Thyroid gland (tissue), 4 donors: ENCODE measurements at regions not wholly inside any gene's neighbourhood (a gene's known extent, or its start where the extent isn't known, plus 50 kb on each side); places are given as distances from the start of the nearest gene placed in this dataset.
A peak's percentile ranks its signal among the peaks of the same experiment; 100 is the strongest.

Source experiments
- DNase-seq, 2 donors: peaks; one replicate each; pipeline ENCODE4 v3.0.0-alpha.2; 2019
- H3K27ac ChIP-seq, 3 donors: fragments of 200-600 bp; sonication (generic); 1 replicate in 2 of 3; 2 replicates in 1 of 3; pipeline ENCODE4 v1.5.1; 2016 to 2019; ENCODE audit warnings: mild to moderate bottlenecking in 1 of 3, moderate library complexity in 1 of 3
- H3K27me3 ChIP-seq: fragments of 200-600 bp; sonication (generic); one replicate; pipeline ENCODE4 v1.5.1; 2019
- H3K36me3 ChIP-seq, 2 donors: fragments of 200-600 bp; sonication (generic); one replicate each; pipeline ENCODE4 v1.5.1; 2016 to 2019
- H3K4me1 ChIP-seq, 2 donors: fragments of 200-600 bp; sonication (generic); one replicate each; pipeline ENCODE4 v1.5.1; 2017 to 2019
- H3K4me3 ChIP-seq, 3 donors: fragments of 200-600 bp; sonication (generic); replicated peaks in 1 of 3; 1 replicate in 2 of 3; 2 replicates in 1 of 3; pipeline ENCODE4 v1.5.1; 2016; ENCODE audit warnings: mild to moderate bottlenecking in 1 of 3
- H3K9me3 ChIP-seq: fragments of 200-600 bp; sonication (generic); one replicate; pipeline ENCODE4 v1.5.1; 2017
- CTCF ChIP-seq, 6 experiments: fragments of 200-600 bp in 3 of 6; fragments of 450-650 bp in 3 of 6; sonication (generic) in 3 of 6; IDR thresholded peaks; one replicate each; pipeline ENCODE4 v1.5.1; 2016 to 2019; ENCODE audit warnings: antibody characterized with exemption in 6 of 6, mild to moderate bottlenecking in 2 of 6, inconsistent platforms in 1 of 6, moderate library complexity in 1 of 6
- POLR2A ChIP-seq, 2 donors: fragments of 450-650 bp; IDR thresholded peaks; one replicate each; pipeline ENCODE4 v1.6.1; 2017; ENCODE audit warnings: antibody characterized with exemption in 2 of 2, mild to moderate bottlenecking in 2 of 2, moderate library complexity in 1 of 2
- WGBS, 2 donors: methylation state at CpG; one replicate each; pipeline ENCODE4 v1.1.5; 2017; 5-methylcytosine and 5-hydroxymethylcytosine counted together
- intact Hi-C: fragments of 100-400 bp; cut with DNase I; formaldehyde crosslinking; loops from one replicate; pipeline ENCODE4 v1.15.1; 2023

- intact Hi-C loops: no loop called here
Measured at GRCh38 chr12:127083008-127083949, 1183.7 kb upstream of the TMEM132C start.

GRCh38 chr12:127101076-127101475 is 1165.9 kb upstream of the TMEM132C start:
- TF ChIP-seq POLR2A (IDR thresholded peaks at IDR 0.05): no peak
- no peak for TF ChIP-seq CTCF (IDR thresholded peaks at IDR 0.05)
- no peaks in the 10 kb centered on the region for H3K9me3 ChIP-seq
- no peaks in the 10 kb centered on the region for H3K36me3 ChIP-seq
- WGBS, 2 donors: 61 to 78% methylated on average over 1 of the region's 1 CpG
- no peaks in the 10 kb centered on the region for H3K4me1 ChIP-seq
- no peak for DNase-seq
- H3K27ac ChIP-seq: no peak overlapping the region
- H3K4me3 ChIP-seq: no peak overlapping the region
- no peaks in the 10 kb centered on the region for H3K27me3 ChIP-seq
- intact Hi-C loops: no loop called here

More at GRCh38 chr12:127083008-127083949, 1183.7 kb upstream of the TMEM132C start:
- Histone ChIP-seq H3K4me3 (peak overlapping the region in 2 of 3 donors; percentile 15 to 23), H3K4me1 (peaks cover 0 to 4% of the 10 kb centered on the region in 2 donors), H3K27me3 (no peaks in the 10 kb centered on the region), H3K27ac (peak overlapping the region in 1 of 3 donors; percentile 65), H3K36me3 (no peaks in the 10 kb centered on the region), H3K9me3 (no peaks in the 10 kb centered on the region)
- WGBS, 2 donors: 20 to 23% methylated on average over 6 of the region's 6 CpGs
- TF ChIP-seq CTCF (IDR thresholded peaks at IDR 0.05) (no peak), POLR2A (IDR thresholded peaks at IDR 0.05) (no peak)
- DNase-seq: peak; percentile 9 to 26

GRCh38 chr12:127106041-127106440 is 1160.9 kb upstream of the TMEM132C start:
- Histone ChIP-seq H3K9me3 (no peaks in the 10 kb centered on the region), H3K4me3 (no peak overlapping the region), H3K36me3 (no peaks in the 10 kb centered on the region), H3K27ac (no peak overlapping the region), H3K27me3 (no peaks in the 10 kb centered on the region), H3K4me1 (no peaks in the 10 kb centered on the region)
- TF ChIP-seq CTCF (IDR thresholded peaks at IDR 0.05) (no peak), POLR2A (IDR thresholded peaks at IDR 0.05) (no peak)
- intact Hi-C loops: no loop called here
- DNase-seq: no peak
- 90 to 95% methylated on average over 3 of the region's 3 CpGs for WGBS, 2 donors

GRCh38 chr12:127106697-127107096 is 1160.3 kb upstream of the TMEM132C start:
- WGBS, 2 donors: 84 to 89% methylated on average over 1 of the region's 1 CpG
- H3K4me1 ChIP-seq: no peaks in the 10 kb centered on the region
- DNase-seq: no peak
- H3K9me3 ChIP-seq: no peaks in the 10 kb centered on the region
- TF ChIP-seq POLR2A (IDR thresholded peaks at IDR 0.05) (no peak), CTCF (IDR thresholded peaks at IDR 0.05) (no peak)
- no peak overlapping the region for H3K4me3 ChIP-seq
- no peaks in the 10 kb centered on the region for H3K27me3 ChIP-seq
- no peaks in the 10 kb centered on the region for H3K36me3 ChIP-seq
- intact Hi-C loops: no loop called here
- no peak overlapping the region for H3K27ac ChIP-seq

GRCh38 chr12:127107744-127108143 is 1159.2 kb upstream of the TMEM132C start:
- Histone ChIP-seq H3K4me1 (no peaks in the 10 kb centered on the region), H3K4me3 (no peak overlapping the region), H3K36me3 (no peaks in the 10 kb centered on the region), H3K27me3 (no peaks in the 10 kb centered on the region), H3K27ac (no peak overlapping the region), H3K9me3 (no peaks in the 10 kb centered on the region)
- no peak for DNase-seq
- 67 to 79% methylated on average over 3 of the region's 3 CpGs for WGBS, 2 donors
- TF ChIP-seq POLR2A (IDR thresholded peaks at IDR 0.05): no peak
- no peak for TF ChIP-seq CTCF (IDR thresholded peaks at IDR 0.05)
- intact Hi-C loops: no loop called here
